Omental fat pad (tissue), 3 donors: ENCODE measurements at regions not wholly inside any gene's neighbourhood (a gene's known extent, or its start where the extent isn't known, plus 50 kb on each side); places are given as distances from the start of the nearest gene placed in this dataset.

Source experiments
- ATAC-seq: fragments of 150-250 bp; one replicate; pipeline ENCODE4 v1.9.1; 2016; ENCODE audit warnings: mild to moderate bottlenecking, moderate library complexity; ENCODE audit not compliant: low FRiP score
- DNase-seq: peaks from one replicate; pipeline ENCODE4 v3.0.0-alpha.2; 2019; ENCODE audit warnings: low spot score
- CTCF ChIP-seq, 3 donors: fragments of 450-650 bp; IDR thresholded peaks; one replicate each; pipeline ENCODE4 v1.5.1; 2016 to 2017; ENCODE audit warnings: antibody characterized with exemption in 3 of 3, mild to moderate bottlenecking in 3 of 3, moderate library complexity in 2 of 3

GRCh38 chr14:82385048-82385447, 851.4 kb upstream of the SEL1L start:
- no peak for TF ChIP-seq CTCF (IDR thresholded peaks at IDR 0.05)
- DNase-seq, result no peak
- no peak for ATAC-seq

- no peak for DNase-seq
- TF ChIP-seq CTCF (IDR thresholded peaks at IDR 0.05), result no peak
- ATAC-seq, result peak; percentile 96
These were observed 854.0 kb upstream of the SEL1L start for GRCh38 chr14:82387699-82388098.

DNA sequence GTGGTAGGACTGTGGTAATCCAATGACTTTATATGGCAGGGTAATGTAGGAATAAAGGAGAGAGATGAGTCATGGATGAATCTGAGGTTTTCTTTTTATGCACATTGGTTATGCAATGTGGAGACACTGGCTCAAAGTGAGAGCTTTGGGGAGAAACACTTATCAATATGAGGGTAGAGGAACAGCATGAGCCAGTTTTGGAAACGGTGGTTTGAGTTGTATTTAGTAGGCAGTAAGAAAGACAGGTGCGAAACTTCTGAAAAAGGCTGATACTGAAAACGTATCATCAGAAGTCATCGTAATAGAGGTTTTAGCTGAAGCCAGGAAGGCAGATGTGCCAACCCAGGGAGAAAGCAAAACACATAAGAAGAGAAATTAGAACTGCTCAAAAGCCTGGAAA, 854.8 kb upstream of the SEL1L start:
- DNase-seq, result no peak
- no peak for ATAC-seq
- TF ChIP-seq CTCF (IDR thresholded peaks at IDR 0.05), result no peak

DNA sequence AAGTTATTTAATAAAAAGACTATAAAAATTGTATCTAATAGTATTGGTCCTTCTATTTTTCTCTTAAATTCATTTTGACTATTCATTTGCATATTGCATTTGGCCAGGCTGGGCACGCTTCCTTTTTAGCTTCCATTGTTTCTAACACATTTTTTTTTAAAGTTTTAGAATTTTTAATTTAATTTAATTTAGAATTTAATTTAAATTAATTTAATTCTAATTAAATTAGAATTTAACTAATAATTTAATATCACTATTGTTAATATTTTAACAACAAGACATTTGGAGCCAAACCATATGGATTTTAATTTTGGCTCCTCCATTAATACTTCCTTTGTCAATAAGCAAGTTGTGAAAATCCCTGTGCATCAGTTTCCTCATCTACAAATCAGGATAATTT, 856.9 kb upstream of the SEL1L start:
- no peak for TF ChIP-seq CTCF (IDR thresholded peaks at IDR 0.05)
- ATAC-seq, result no peak
- no peak for DNase-seq

- no peak for TF ChIP-seq CTCF (IDR thresholded peaks at IDR 0.05)
- no peak for ATAC-seq
- DNase-seq, result no peak
These were observed 861.3 kb upstream of the SEL1L start for GRCh38 chr14:82394916-82395315.

- ATAC-seq (no peak), DNase-seq (no peak)
- no peak for TF ChIP-seq CTCF (IDR thresholded peaks at IDR 0.05)
These were observed 864.6 kb upstream of the SEL1L start for GRCh38 chr14:82398256-82398655.

DNA sequence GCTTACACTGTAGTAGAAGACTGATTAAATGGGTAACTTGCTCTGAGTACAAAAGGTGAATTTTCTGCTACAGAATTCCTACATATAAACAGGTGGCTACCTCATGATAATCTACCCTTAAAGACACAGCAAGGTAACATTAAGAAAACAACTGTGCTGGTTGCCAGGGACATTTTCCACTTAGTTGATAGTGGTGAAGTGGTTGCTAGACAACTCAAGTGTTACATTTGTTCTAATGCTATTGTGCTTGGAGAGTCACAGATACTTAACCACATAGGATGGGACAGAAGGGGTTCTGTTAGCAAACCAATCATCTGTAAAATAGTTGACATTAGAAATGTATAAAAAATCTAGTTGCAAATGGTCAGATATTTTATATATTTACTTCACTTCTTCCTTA, 870.3 kb upstream of the SEL1L start:
- ATAC-seq (no peak), DNase-seq (no peak)
- TF ChIP-seq CTCF (IDR thresholded peaks at IDR 0.05), result no peak
